ENCODE measurements at regions not wholly inside any gene's neighbourhood (a gene's known extent, or its start where the extent isn't known, plus 50 kb on each side); places are given as distances from the start of the nearest gene placed in this dataset.

- ChIA-PET POLR2A (interaction anchor here (0.7 kb wide), 1 partner anchor 13 kb away, joined by 3 read pairs; no protein-coding TSS in a partner anchor), CTCF (no interaction called here)
- Mint-ChIP-seq H3K4me3 (ENCODE audit: unreplicated experiment) (no peak overlapping the region), H3K27me3 (ENCODE audit: insufficient read depth, unreplicated experiment) (no peaks in the 10 kb centered on the region), H3K36me3 (ENCODE audit: insufficient read depth, unreplicated experiment) (no peaks in the 10 kb centered on the region), H3K4me1 (ENCODE audit: insufficient read depth, unreplicated experiment) (no peaks in the 10 kb centered on the region), H3K27ac (ENCODE audit: low read depth, unreplicated experiment) (no peak overlapping the region), H3K9me3 (ENCODE audit: unreplicated experiment) (no peaks in the 10 kb centered on the region)
- DNase-seq (ENCODE audit: unreplicated experiment): no peak
- TF ChIP-seq, protein P1, sequence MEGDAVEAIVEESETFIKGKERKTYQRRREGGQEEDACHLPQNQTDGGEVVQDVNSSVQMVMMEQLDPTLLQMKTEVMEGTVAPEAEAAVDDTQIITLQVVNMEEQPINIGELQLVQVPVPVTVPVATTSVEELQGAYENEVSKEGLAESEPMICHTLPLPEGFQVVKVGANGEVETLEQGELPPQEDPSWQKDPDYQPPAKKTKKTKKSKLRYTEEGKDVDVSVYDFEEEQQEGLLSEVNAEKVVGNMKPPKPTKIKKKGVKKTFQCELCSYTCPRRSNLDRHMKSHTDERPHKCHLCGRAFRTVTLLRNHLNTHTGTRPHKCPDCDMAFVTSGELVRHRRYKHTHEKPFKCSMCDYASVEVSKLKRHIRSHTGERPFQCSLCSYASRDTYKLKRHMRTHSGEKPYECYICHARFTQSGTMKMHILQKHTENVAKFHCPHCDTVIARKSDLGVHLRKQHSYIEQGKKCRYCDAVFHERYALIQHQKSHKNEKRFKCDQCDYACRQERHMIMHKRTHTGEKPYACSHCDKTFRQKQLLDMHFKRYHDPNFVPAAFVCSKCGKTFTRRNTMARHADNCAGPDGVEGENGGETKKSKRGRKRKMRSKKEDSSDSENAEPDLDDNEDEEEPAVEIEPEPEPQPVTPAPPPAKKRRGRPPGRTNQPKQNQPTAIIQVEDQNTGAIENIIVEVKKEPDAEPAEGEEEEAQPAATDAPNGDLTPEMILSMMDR (IDR thresholded peaks at IDR 0.05; ENCODE audit: unreplicated experiment): no peak
- intact Hi-C loops (cut with micrococcal nuclease): no loop called here
- BruUV-seq (replicated peaks): no TSS peak
These were observed 72.9 kb upstream of the FOXN3 start for GRCh38 chr14:89489761-89490437.

GRCh38 chr14:89486961-89487360, 69.9 kb upstream of the FOXN3 start:
- Mint-ChIP-seq H3K4me3 (ENCODE audit: unreplicated experiment) (no peak overlapping the region), H3K9me3 (ENCODE audit: unreplicated experiment) (no peaks in the 10 kb centered on the region), H3K27ac (ENCODE audit: low read depth, unreplicated experiment) (no peak overlapping the region), H3K36me3 (ENCODE audit: insufficient read depth, unreplicated experiment) (no peaks in the 10 kb centered on the region), H3K27me3 (ENCODE audit: insufficient read depth, unreplicated experiment) (no peaks in the 10 kb centered on the region), H3K4me1 (ENCODE audit: insufficient read depth, unreplicated experiment) (no peaks in the 10 kb centered on the region)
- intact Hi-C loops (cut with micrococcal nuclease): no loop called here
- POLR2A ChIA-PET: no interaction called here
- TF ChIP-seq, protein P1 (IDR thresholded peaks at IDR 0.05; ENCODE audit: unreplicated experiment): no peak
- CTCF ChIA-PET: no interaction called here
- no TSS peak for BruUV-seq (replicated peaks)
- no peak for DNase-seq (ENCODE audit: unreplicated experiment)

DNA sequence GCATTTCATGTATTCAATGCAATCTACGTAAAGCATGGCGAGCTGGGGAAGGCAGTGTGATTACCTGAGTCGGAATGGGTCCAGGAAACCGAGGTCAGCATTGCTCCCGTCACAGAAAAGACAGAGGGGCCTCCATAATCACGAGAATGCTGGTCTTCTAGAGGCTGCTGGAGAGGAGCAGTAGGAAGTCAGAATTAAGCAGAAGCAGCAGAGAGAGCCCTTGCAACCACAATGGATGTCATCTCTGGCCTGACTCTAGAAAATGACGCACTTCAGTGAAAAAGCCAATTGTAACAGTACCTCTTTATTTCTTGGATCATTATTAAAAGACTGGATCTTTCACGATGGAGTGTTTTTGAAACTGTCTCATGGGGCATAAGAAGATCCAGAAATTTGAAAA, 69.5 kb upstream of the FOXN3 start:
- no peak overlapping the region for H3K4me3 Mint-ChIP-seq (ENCODE audit: unreplicated experiment)
- ChIA-PET POLR2A (interaction anchor here (0.7 kb wide), 1 partner anchor 8 kb away, joined by 3 read pairs; no protein-coding TSS in a partner anchor), CTCF (no interaction called here)
- H3K27ac Mint-ChIP-seq (ENCODE audit: low read depth, unreplicated experiment): no peak overlapping the region
- no peaks in the 10 kb centered on the region for H3K36me3 Mint-ChIP-seq (ENCODE audit: insufficient read depth, unreplicated experiment)
- intact Hi-C loops (cut with micrococcal nuclease): no loop called here
- TF ChIP-seq, protein P1 (IDR thresholded peaks at IDR 0.05; ENCODE audit: unreplicated experiment): no peak
- H3K9me3 Mint-ChIP-seq (ENCODE audit: unreplicated experiment): no peaks in the 10 kb centered on the region
- no TSS peak for BruUV-seq (replicated peaks)
- H3K4me1 Mint-ChIP-seq (ENCODE audit: insufficient read depth, unreplicated experiment): no peaks in the 10 kb centered on the region
- DNase-seq (ENCODE audit: unreplicated experiment): no peak
- H3K27me3 Mint-ChIP-seq (ENCODE audit: insufficient read depth, unreplicated experiment): no peaks in the 10 kb centered on the region

DNA sequence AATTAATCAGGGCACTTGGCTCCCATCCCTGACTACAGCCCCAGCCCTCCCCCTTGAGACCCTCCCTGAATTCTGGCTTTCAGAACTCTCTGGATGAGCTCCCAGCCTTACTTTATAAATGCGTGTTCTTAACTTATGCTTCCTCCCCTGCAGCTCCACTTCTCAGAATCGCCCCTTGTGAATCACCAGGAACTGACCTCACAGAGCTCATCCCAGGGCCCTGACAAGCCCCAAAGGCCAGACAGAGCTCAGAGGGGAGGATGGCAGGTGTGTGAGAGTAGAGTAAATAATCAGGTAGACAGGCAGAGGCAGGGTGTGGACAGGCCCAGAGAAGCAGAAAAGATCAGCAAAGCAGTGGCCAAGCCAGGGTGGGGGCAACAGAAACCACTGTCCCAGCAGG, 68.2 kb upstream of the FOXN3 start:
- TF ChIP-seq, protein P1 (IDR thresholded peaks at IDR 0.05; ENCODE audit: unreplicated experiment): no peak
- H3K4me1 Mint-ChIP-seq (ENCODE audit: insufficient read depth, unreplicated experiment): no peaks in the 10 kb centered on the region
- POLR2A ChIA-PET: interaction anchor here (0.6 to 1.1 kb wide), 3 partner anchors 22 to 1588 kb away, joined by 3 to 4 read pairs (median 3); no protein-coding TSS in a partner anchor
- no peak overlapping the region for H3K27ac Mint-ChIP-seq (ENCODE audit: low read depth, unreplicated experiment)
- H3K27me3 Mint-ChIP-seq (ENCODE audit: insufficient read depth, unreplicated experiment): no peaks in the 10 kb centered on the region
- CTCF ChIA-PET: no interaction called here
- no peaks in the 10 kb centered on the region for H3K9me3 Mint-ChIP-seq (ENCODE audit: unreplicated experiment)
- intact Hi-C loops (cut with micrococcal nuclease): no loop called here
- no TSS peak for BruUV-seq (replicated peaks)
- H3K4me3 Mint-ChIP-seq (ENCODE audit: unreplicated experiment): no peak overlapping the region
- no peaks in the 10 kb centered on the region for H3K36me3 Mint-ChIP-seq (ENCODE audit: insufficient read depth, unreplicated experiment)
- DNase-seq (ENCODE audit: unreplicated experiment): no peak
